Spleen (tissue), 7 donors: ENCODE measurements at regions not wholly inside any gene's neighbourhood (a gene's known extent, or its start where the extent isn't known, plus 50 kb on each side); places are given as distances from the start of the nearest gene placed in this dataset.

Experiments used
- POLR2A ChIP-seq, 3 donors: fragments of 450-650 bp; IDR thresholded peaks; one replicate each; pipeline ENCODE4 v1.5.1; 2017; ENCODE audit warnings: antibody characterized with exemption in 3 of 3, mild to moderate bottlenecking in 1 of 3
- POLR2AphosphoS5 ChIP-seq, 3 donors: sonication (generic); formaldehyde crosslinking; IDR thresholded peaks; one replicate each; pipeline ENCODE4 v1.5.1; 2017; ENCODE audit warnings: antibody characterized with exemption in 3 of 3
- TF ChIP-seq, protein P1 (sequence below), 11 experiments: fragments of 200-600 bp in 7 of 11; fragments of 450-650 bp in 4 of 11; sonication (generic) in 4 of 11; IDR thresholded peaks in 8 of 11; conservative IDR thresholded peaks in 3 of 11; 1 replicate in 7 of 11; 2 replicates in 4 of 11; pipeline versions ENCODE4 v1.4.0 to v1.8.0; 2016 to 2021; ENCODE audit warnings: antibody characterized with exemption in 11 of 11, inconsistent platforms in 4 of 11, mild to moderate bottlenecking in 1 of 11
- donor health status: DM: no; HTN: no; CAD: no; lungs with moderate emphysema.
- donor health status: DM: no; HTN: no; CAD: no.
- donor health status: DM: no; HTN: no; CAD: no.

DNA sequence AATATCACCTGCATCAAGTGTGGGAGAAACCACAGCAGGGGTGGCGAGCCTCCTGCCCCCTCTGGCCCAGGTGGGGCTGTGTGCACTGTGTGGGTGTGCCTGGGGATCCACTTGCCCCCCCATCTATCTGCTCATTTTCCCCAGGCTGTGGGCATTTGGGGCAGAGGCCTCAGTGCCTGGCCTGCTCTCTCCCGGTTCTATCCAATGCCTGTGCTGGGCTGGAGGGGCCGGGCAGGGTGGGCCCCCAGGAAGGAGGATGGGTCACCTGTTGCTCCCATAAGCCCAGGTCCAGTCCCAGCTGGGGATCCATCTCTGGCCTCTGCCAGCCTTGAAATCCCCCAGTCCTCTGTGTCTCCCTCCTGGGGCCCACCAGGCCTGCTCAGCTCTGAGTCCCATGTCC, 105.6 kb downstream of the TMEM121 start:
- TF ChIP-seq, protein P1, sequence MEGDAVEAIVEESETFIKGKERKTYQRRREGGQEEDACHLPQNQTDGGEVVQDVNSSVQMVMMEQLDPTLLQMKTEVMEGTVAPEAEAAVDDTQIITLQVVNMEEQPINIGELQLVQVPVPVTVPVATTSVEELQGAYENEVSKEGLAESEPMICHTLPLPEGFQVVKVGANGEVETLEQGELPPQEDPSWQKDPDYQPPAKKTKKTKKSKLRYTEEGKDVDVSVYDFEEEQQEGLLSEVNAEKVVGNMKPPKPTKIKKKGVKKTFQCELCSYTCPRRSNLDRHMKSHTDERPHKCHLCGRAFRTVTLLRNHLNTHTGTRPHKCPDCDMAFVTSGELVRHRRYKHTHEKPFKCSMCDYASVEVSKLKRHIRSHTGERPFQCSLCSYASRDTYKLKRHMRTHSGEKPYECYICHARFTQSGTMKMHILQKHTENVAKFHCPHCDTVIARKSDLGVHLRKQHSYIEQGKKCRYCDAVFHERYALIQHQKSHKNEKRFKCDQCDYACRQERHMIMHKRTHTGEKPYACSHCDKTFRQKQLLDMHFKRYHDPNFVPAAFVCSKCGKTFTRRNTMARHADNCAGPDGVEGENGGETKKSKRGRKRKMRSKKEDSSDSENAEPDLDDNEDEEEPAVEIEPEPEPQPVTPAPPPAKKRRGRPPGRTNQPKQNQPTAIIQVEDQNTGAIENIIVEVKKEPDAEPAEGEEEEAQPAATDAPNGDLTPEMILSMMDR (IDR thresholded peaks at IDR 0.05 in 8 of 11, conservative IDR thresholded peaks at IDR 0.05 in 3 of 11), result no peak
- no peak for TF ChIP-seq POLR2A (IDR thresholded peaks at IDR 0.05)
- no peak for TF ChIP-seq POLR2AphosphoS5 (IDR thresholded peaks at IDR 0.05)
